ENCODE measurements at regions not wholly inside any gene's neighbourhood (a gene's known extent, or its start where the extent isn't known, plus 50 kb on each side); places are given as distances from the start of the nearest gene placed in this dataset.

GRCh38 chr11:69974528-69974927 is 103.6 kb upstream of the ANO1 start:
- no peak for DNase-seq

GRCh38 chr11:69975822-69976221 is 102.3 kb upstream of the ANO1 start:
- DNase-seq, result no peak

GRCh38 chr11:69976794-69977193 is 101.3 kb upstream of the ANO1 start:
- DNase-seq, result no peak

DNA sequence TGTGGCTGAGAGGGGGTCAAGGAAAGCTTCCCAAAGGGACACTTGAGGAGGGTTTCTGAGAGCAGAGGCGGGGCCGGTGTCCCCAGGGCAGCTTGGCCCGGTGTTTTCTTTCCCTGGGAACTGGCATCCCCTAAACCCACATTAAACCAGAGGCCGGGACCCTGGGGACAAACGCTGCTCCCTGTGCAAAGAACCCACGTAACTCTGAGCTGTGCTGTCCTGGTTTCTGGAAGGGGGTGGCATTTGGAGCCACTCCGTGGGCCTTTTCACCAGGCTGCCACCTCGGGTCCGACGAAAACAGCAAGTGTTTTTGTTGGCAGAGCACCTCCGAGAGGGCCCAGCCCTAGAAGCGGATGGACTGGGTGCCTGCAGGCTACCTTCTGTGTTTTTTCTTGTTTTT is 100.2 kb upstream of the ANO1 start:
- DNase-seq, result no peak

- DNase-seq, result no peak
These were observed 99.1 kb upstream of the ANO1 start for GRCh38 chr11:69978841-69979614.

DNA sequence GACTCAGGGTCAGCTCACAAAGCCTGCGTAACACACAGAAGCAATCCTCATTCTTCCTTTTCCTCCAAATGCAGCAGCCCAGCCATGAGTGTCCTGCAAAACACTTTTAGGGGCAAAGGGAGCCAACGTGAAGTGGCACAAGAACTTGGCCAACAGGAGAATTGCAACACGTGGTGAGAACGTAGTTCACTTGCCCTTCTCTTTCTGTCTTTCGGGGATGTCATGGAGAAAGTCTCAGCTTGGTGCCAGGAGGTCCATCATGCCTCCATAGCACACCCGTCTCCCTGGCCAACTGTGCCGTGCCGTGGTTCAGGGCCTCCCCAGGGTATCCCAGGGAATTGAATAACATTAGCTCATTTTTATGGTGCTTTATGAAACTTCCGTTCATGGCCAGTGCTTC is 98.5 kb upstream of the ANO1 start:
- DNase-seq, result no peak

GRCh38 chr11:69981119-69981784 is 96.9 kb upstream of the ANO1 start:
- DNase-seq, result no peak

- DNase-seq, result no peak
These were observed 95.2 kb upstream of the ANO1 start for GRCh38 chr11:69982690-69983570.

DNA sequence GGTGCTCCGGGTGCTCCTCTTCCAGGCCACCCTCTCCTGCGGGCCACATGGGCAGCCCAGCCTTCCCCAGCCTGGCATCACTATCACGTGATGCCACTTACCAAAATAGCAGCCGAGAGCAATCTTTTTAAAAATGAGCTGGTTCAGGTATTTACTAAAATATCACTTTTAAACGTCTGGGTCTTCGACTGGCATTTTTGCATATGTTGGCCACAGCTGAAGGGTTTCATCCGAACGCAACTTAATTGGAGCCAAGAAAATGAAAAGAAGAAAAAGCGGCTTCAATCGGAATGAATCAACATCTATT is 94.6 kb upstream of the ANO1 start:
- DNase-seq, result no peak

- DNase-seq, result no peak
These were observed 94.1 kb upstream of the ANO1 start for GRCh38 chr11:69983897-69984438.

- no peak for DNase-seq
These were observed 93.5 kb upstream of the ANO1 start for GRCh38 chr11:69984457-69985261.

DNA sequence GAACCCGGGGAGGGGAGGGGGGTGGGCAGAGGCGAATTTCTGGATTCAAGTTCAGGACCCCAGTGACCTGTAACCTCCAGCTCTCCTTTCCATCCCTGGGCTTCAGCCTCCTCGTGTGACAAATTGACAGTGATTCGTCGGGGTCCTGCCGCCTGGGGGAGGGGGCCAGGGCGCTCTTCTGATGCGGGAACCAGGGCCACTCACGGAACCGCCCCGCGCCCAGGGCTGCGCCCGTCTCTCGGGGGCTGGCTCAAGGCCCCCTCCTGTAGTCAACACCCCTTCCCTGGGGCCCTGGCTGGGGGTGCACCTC is 92.8 kb upstream of the ANO1 start:
- no peak for DNase-seq

- no peak for DNase-seq
These were observed 92.3 kb upstream of the ANO1 start for GRCh38 chr11:69985641-69986439.

GRCh38 chr11:69986440-69986787 is 91.7 kb upstream of the ANO1 start:
- DNase-seq, result no peak

GRCh38 chr11:69986830-69987229 is 91.3 kb upstream of the ANO1 start:
- no peak for DNase-seq

DNA sequence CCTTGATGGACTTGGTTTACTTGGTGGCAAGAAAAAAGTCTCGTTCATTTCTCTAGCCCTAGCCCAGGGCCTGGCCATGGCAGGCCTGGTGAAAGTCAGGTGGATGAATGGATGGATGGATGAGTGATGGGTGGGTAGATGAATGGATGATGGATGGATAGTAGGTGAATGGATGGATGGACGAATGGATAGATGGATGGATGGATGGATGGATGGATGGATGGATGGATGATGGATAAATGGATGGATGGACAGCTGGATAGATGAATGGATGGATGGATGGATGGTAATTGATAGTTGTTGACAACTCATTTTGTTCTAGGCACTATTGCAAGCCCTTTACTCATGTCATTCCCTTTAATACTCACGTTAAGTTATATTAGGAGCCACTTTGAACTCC is 86.1 kb upstream of the ANO1 start:
- DNase-seq, result no peak

GRCh38 chr11:69992943-69993694 is 85.0 kb upstream of the ANO1 start:
- no peak for DNase-seq

DNA sequence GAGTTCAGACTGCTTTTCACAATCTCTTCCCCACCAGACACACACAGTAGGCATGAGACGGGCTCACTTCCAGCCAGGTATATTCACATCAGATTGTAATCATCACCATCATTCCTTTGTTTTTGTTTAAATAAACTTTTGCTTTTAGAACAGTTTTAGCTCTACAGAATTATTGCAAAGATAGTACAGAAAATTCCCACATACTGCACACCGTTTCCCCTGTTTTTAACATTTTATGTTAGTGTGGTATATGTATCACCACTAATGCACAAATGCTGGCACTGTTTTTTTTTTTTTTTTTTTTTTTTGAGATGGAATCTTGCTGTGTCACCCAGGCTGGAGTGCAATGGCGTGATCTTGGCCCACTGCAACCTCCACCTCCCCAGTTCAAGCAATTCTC is 83.3 kb upstream of the ANO1 start:
- no peak for DNase-seq

DNA sequence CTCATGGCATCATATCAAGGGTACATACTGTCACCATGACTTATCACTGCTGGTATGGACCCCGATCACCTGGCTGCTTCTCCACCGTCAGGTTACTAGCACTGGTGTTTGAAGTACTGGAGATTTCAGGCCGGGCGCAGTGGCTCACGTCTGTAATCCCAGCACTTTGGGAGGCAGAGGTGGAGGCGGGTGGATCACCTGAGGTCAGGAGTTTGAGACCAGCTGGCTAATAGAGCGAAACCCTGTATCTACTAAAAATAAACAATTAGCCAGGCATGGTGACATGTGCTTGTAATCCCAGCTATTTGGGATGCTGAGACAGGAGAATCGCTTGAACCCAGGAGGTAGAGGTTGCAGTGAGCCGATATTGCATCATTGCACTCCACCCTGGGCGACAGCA is 82.4 kb upstream of the ANO1 start:
- no peak for DNase-seq

- DNase-seq, result no peak
These were observed 81.7 kb upstream of the ANO1 start for GRCh38 chr11:69996451-69996850.

DNA sequence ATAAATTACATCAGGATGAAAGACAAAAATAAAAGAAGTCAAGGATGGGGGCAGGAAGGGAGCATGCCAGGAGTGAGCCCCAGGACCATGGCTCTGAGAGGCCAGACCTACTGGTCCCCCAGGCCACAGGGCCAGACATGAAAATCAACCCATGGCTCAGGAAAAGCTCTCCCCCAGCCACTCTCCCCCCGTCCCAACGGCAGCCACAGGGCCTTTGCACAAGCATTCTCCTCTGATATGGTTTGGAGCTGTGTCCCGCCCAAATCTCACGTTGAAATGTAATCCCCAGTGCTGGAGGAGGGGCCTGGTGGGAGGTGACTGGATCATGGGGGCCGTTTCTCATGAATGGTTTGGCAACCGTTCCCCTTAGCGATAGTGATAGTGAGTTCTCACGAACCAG is 80.8 kb upstream of the ANO1 start:
- no peak for DNase-seq

All from activated T-cell treated with anti-CD3 and anti-CD28 coated beads, Interleukin-2, amount 50 U/mL, for 1 hour (primary cell).